SK-N-SH (cell line): ENCODE measurements at regions not wholly inside any gene's neighbourhood (a gene's known extent, or its start where the extent isn't known, plus 50 kb on each side); places are given as distances from the start of the nearest gene placed in this dataset.

ENCODE experiments used
- CHD2 ChIP-seq: fragments of 150-350 bp; IDR thresholded peaks from 2 replicates; pipeline ENCODE4 v1.6.1; 2018; ENCODE audit warnings: low read length; ENCODE audit not compliant: partially characterized antibody
- CTCF ChIP-seq: fragments of 200-600 bp; sonication (generic); IDR thresholded peaks from 2 replicates; pipeline ENCODE4 v1.6.1; 2017; ENCODE audit warnings: antibody characterized with exemption, mild to moderate bottlenecking, moderate library complexity
- EP300 ChIP-seq, 2 experiments: IDR thresholded peaks; 2 replicates each; pipeline versions ENCODE4 v1.4.0 to v1.6.1; 2012; ENCODE audit warnings: borderline replicate concordance in 1 of 2, low read depth in 1 of 2, low read length in 1 of 2
- EZH2phosphoT487 ChIP-seq: fragments of 200-600 bp; sonication (generic); IDR thresholded peaks from 2 replicates; pipeline ENCODE4 v1.6.1; 2017; ENCODE audit warnings: low read depth, mixed run types, mild to moderate bottlenecking, antibody characterized with exemption, moderate library complexity, borderline replicate concordance
- FOXM1 ChIP-seq: IDR thresholded peaks from 2 replicates; pipeline ENCODE4 v1.4.0; 2012; ENCODE audit warnings: low read depth, mild to moderate bottlenecking
- JUND ChIP-seq: IDR thresholded peaks from 2 replicates; pipeline ENCODE4 v1.4.0; 2012
- NFIC ChIP-seq: IDR thresholded peaks from 2 replicates; pipeline ENCODE4 v1.4.0; 2012; ENCODE audit warnings: borderline replicate concordance
- POLR2AphosphoS5 ChIP-seq: IDR thresholded peaks from 2 replicates; pipeline ENCODE4 v1.6.1; 2012; ENCODE audit warnings: low read depth, low read length
- RAD21 ChIP-seq: IDR thresholded peaks from 2 replicates; pipeline ENCODE4 v1.6.1; 2012; ENCODE audit warnings: mild to moderate bottlenecking, low read length
- REST ChIP-seq: IDR thresholded peaks from 2 replicates; pipeline ENCODE4 v1.6.1; 2012; ENCODE audit warnings: mild to moderate bottlenecking, low read depth, low read length, moderate library complexity
- SIN3A ChIP-seq: IDR thresholded peaks from 2 replicates; pipeline ENCODE4 v1.6.1; 2012; ENCODE audit warnings: low read depth, mild to moderate bottlenecking, low read length, moderate library complexity, borderline replicate concordance
- USF1 ChIP-seq: IDR thresholded peaks from 2 replicates; pipeline ENCODE4 v1.4.0; 2012; ENCODE audit warnings: low read depth, borderline replicate concordance
- YY1 ChIP-seq: IDR thresholded peaks from 2 replicates; pipeline ENCODE4 v1.4.0; 2012; ENCODE audit warnings: low read depth, mild to moderate bottlenecking

GRCh38 chr4:154005171-154005520 is 216.3 kb upstream of the SFRP2 start:
- TF ChIP-seq USF1 (no peak), CTCF (no peak), FOXM1 (no peak), REST (no peak), EP300 (IDR thresholded peaks at IDR 0.05; ENCODE audit: borderline replicate concordance in 1 of 2, low read depth in 1 of 2, low read length in 1 of 2) (no peak), POLR2AphosphoS5 (no peak), CHD2 (no peak), SIN3A (no peak), RAD21 (no peak), EZH2phosphoT487 (no peak), YY1 (no peak), JUND (no peak), NFIC (no peak)
